ENCODE measurements at regions not wholly inside any gene's neighbourhood (a gene's known extent, or its start where the extent isn't known, plus 50 kb on each side); places are given as distances from the start of the nearest gene placed in this dataset.

DNA sequence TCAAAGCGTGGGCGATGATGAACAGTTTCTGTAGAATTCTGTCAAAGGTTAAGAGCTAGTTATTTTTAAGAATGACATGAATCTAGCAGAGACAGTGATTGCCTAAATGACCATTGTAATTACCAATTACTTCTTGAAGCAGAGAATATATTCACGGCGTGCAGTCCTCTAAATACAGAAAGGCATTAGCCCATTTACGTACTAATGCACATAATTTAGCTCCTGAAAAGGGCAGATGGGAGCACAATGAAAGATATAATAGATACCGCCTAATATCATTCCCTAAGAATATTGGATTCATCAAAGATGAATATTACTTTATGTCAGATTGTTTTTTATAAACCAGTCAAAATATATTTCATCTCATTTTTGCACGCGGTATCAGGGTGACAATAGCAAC lies 212.4 kb downstream of the URI1 start:
- TF ChIP-seq, protein P1, sequence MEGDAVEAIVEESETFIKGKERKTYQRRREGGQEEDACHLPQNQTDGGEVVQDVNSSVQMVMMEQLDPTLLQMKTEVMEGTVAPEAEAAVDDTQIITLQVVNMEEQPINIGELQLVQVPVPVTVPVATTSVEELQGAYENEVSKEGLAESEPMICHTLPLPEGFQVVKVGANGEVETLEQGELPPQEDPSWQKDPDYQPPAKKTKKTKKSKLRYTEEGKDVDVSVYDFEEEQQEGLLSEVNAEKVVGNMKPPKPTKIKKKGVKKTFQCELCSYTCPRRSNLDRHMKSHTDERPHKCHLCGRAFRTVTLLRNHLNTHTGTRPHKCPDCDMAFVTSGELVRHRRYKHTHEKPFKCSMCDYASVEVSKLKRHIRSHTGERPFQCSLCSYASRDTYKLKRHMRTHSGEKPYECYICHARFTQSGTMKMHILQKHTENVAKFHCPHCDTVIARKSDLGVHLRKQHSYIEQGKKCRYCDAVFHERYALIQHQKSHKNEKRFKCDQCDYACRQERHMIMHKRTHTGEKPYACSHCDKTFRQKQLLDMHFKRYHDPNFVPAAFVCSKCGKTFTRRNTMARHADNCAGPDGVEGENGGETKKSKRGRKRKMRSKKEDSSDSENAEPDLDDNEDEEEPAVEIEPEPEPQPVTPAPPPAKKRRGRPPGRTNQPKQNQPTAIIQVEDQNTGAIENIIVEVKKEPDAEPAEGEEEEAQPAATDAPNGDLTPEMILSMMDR (IDR thresholded peaks at IDR 0.05), result no peak
- no peak for TF ChIP-seq POLR2A (IDR thresholded peaks at IDR 0.05)
- TF ChIP-seq POLR2AphosphoS5 (IDR thresholded peaks at IDR 0.05; ENCODE audit: insufficient read depth in 1 of 2, low read depth in 1 of 2), result no peak
